Caco-2 (cell line): ENCODE measurements at regions not wholly inside any gene's neighbourhood (a gene's known extent, or its start where the extent isn't known, plus 50 kb on each side); places are given as distances from the start of the nearest gene placed in this dataset.

Experiments used
- BruUV-seq: library from RNA; stranded (reverse); fragments of 400-500 nt; replicated peaks from 2 replicates; lab custom pipeline; 2021; lab: Mats Ljungman, UMichigan
- CTCF ChIA-PET: fragments of 300-600 bp; sonication (Branson Sonifier 250); formaldehyde crosslinking; loops from one replicate; lab custom pipeline; 2022; ENCODE audit warnings: antibody characterized with exemption; lab: Charles Lee
- POLR2A ChIA-PET: fragments of 300-600 bp; sonication (Branson Sonifier 250); formaldehyde crosslinking; loops from one replicate; lab custom pipeline; 2022; ENCODE audit warnings: antibody characterized with exemption; lab: Charles Lee
- DNase-seq, 2 experiments: peaks; one replicate each; pipeline versions ENCODE4 v3.0.0 to v3.0.0-alpha.2; 2020 to 2022
- H3K27me3 ChIP-seq: replicated peaks from 2 replicates; pipeline ENCODE4 v1.6.0; 2011; ENCODE audit warnings: low read length; ENCODE audit not compliant: control insufficient read depth, insufficient read depth
- H3K36me3 ChIP-seq: 2 replicates; pipeline ENCODE4 v1.5.1; 2011; ENCODE audit warnings: low read length; ENCODE audit not compliant: control insufficient read depth, insufficient read depth
- H3K4me1 ChIP-seq: fragments of 250-450 bp; sonication (Bioruptor Pico); 2 replicates; pipeline ENCODE4 v1.5.1; 2020; ENCODE audit warnings: mild to moderate bottlenecking
- H3K4me3 ChIP-seq: 2 replicates; pipeline ENCODE4 v1.5.1; 2011; ENCODE audit warnings: low read depth, mild to moderate bottlenecking, control low read depth, low read length
- H3K9me3 ChIP-seq: fragments of 250-450 bp; sonication (Bioruptor Pico); 2 replicates; pipeline ENCODE4 v1.5.1; 2020; ENCODE audit warnings: mild to moderate bottlenecking, moderate library complexity
- H3K27ac Mint-ChIP-seq: one replicate; pipeline ENCODE4 v1.8.0; 2022; ENCODE audit warnings: mixed read lengths; ENCODE audit not compliant: unreplicated experiment
- H3K27me3 Mint-ChIP-seq: one replicate; pipeline ENCODE4 v1.8.0; 2022; ENCODE audit warnings: mixed read lengths; ENCODE audit not compliant: insufficient read depth, unreplicated experiment
- H3K36me3 Mint-ChIP-seq: one replicate; pipeline ENCODE4 v1.8.0; 2022; ENCODE audit warnings: mild to moderate bottlenecking, mixed read lengths; ENCODE audit not compliant: insufficient read depth, unreplicated experiment
- H3K4me1 Mint-ChIP-seq: one replicate; pipeline ENCODE4 v1.8.0; 2022; ENCODE audit warnings: low read depth, mixed read lengths; ENCODE audit not compliant: unreplicated experiment
- H3K4me3 Mint-ChIP-seq: one replicate; pipeline ENCODE4 v1.8.0; 2022; ENCODE audit warnings: mild to moderate bottlenecking, moderate library complexity, mixed read lengths; ENCODE audit not compliant: unreplicated experiment
- H3K9me3 Mint-ChIP-seq: one replicate; pipeline ENCODE4 v1.8.0; 2022; ENCODE audit warnings: mixed read lengths; ENCODE audit not compliant: unreplicated experiment
- intact Hi-C: fragments of 100-400 bp; cut with micrococcal nuclease; formaldehyde crosslinking; loops from one replicate; pipeline ENCODE4 v1.10.0; 2022; ENCODE audit not compliant: unreplicated experiment
- TF ChIP-seq, protein P1 (sequence below), 2 experiments: fragments of 200-600 bp in 1 of 2; IDR thresholded peaks; 1 replicate in 1 of 2; 2 replicates in 1 of 2; pipeline versions ENCODE4 v1.5.1 to v1.8.0; 2011 to 2022; ENCODE audit warnings: antibody characterized with exemption in 1 of 2, control low read depth in 1 of 2, inconsistent platforms in 1 of 2, low read depth in 1 of 2, low read length in 1 of 2, mild to moderate bottlenecking in 1 of 2, moderate library complexity in 1 of 2; ENCODE audit not compliant: insufficient read depth in 1 of 2, severe bottlenecking in 1 of 2, unreplicated experiment in 1 of 2

DNA sequence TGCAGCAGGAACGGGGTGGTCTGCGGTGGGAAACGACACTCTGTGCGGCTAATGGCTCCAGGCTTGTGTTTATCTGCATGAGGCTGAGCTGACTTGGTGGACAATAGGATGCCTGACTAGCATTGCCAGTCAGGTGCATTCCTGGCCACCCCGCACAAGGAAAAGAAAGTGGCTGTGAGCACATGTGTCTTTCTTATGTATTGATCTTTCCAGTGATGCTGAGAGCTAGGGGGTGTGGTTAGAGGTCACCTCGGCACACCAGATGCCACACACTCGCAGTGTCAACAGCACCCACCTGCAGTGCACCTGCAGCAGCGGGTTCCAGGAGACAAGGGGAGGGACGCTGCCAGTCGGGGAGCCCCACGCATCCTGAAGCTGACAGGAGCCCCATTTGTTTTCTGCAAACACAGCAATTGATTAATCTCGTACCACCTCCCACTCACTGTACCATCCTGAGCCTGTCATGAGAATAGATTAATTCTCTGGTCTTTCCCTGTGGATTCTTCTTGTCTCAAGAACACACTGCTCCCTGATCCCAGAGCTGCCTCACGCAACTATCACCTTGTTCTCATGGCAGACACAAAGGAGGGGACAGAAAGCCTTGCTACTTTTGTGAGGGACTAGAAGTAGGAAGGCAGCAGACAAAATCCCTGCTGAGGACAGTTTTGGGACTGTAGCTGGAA lies 251.7 kb upstream of the WWC1 start:
- Mint-ChIP-seq H3K27ac (no peak overlapping the region), H3K4me3 (no peak overlapping the region), H3K4me1 (no peaks in the 10 kb centered on the region), H3K9me3 (no peaks in the 10 kb centered on the region), H3K27me3 (peaks cover 13% of the 10 kb centered on the region), H3K36me3 (no peaks in the 10 kb centered on the region)
- DNase-seq = no peak
- Histone ChIP-seq H3K4me3 (no peak overlapping the region), H3K4me1 (no peaks in the 10 kb centered on the region), H3K36me3 (no peaks in the 10 kb centered on the region), H3K27me3 (peaks cover 2% of the 10 kb centered on the region; the same call in 1 of the 2 replicates), H3K9me3 (no peaks in the 10 kb centered on the region)
- intact Hi-C loops = no loop called here
- POLR2A ChIA-PET = no interaction called here
- TF ChIP-seq, protein P1, sequence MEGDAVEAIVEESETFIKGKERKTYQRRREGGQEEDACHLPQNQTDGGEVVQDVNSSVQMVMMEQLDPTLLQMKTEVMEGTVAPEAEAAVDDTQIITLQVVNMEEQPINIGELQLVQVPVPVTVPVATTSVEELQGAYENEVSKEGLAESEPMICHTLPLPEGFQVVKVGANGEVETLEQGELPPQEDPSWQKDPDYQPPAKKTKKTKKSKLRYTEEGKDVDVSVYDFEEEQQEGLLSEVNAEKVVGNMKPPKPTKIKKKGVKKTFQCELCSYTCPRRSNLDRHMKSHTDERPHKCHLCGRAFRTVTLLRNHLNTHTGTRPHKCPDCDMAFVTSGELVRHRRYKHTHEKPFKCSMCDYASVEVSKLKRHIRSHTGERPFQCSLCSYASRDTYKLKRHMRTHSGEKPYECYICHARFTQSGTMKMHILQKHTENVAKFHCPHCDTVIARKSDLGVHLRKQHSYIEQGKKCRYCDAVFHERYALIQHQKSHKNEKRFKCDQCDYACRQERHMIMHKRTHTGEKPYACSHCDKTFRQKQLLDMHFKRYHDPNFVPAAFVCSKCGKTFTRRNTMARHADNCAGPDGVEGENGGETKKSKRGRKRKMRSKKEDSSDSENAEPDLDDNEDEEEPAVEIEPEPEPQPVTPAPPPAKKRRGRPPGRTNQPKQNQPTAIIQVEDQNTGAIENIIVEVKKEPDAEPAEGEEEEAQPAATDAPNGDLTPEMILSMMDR (IDR thresholded peaks at IDR 0.05; ENCODE audit: insufficient read depth in 1 of 2, low read depth in 1 of 2, low read length in 1 of 2, severe bottlenecking in 1 of 2, unreplicated experiment in 1 of 2) = no peak
- no TSS peak for BruUV-seq
- CTCF ChIA-PET = no interaction called here

DNA sequence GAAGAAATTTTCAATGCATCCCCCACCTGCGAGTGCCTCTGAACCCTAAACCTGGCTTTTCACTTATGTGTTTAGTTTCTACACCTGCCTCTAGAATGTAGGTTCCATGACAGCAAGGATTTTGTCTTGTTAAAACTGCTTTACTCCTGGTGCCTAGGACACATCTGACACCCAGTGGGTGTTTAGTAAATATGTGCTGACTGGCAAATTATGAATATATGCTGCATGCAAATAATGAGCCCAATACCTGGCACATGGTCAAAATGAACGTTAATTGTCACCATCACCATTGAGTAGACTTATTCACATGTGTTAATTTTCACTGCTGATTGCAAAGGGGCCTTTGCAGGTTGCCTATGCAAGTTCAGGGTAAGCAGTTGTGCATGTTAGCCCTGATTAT lies 249.9 kb upstream of the WWC1 start:
- Mint-ChIP-seq H3K27ac (no peak overlapping the region), H3K4me1 (no peaks in the 10 kb centered on the region), H3K4me3 (no peak overlapping the region), H3K36me3 (no peaks in the 10 kb centered on the region), H3K9me3 (no peaks in the 10 kb centered on the region), H3K27me3 (peaks cover 17% of the 10 kb centered on the region)
- no TSS peak for BruUV-seq
- H3K36me3 ChIP-seq = no peaks in the 10 kb centered on the region
- TF ChIP-seq, protein P1 (IDR thresholded peaks at IDR 0.05; ENCODE audit: insufficient read depth in 1 of 2, low read depth in 1 of 2, low read length in 1 of 2, severe bottlenecking in 1 of 2, unreplicated experiment in 1 of 2) = no peak
- DNase-seq = no peak
- ChIA-PET POLR2A (no interaction called here), CTCF (no interaction called here)
- no peaks in the 10 kb centered on the region for H3K9me3 ChIP-seq
- intact Hi-C loops = no loop called here
- no peaks in the 10 kb centered on the region; the same call in 1 of the 2 replicates for H3K4me1 ChIP-seq
- H3K4me3 ChIP-seq = no peak overlapping the region
- peaks cover 2% of the 10 kb centered on the region; the same call in 1 of the 2 replicates for H3K27me3 ChIP-seq

DNA sequence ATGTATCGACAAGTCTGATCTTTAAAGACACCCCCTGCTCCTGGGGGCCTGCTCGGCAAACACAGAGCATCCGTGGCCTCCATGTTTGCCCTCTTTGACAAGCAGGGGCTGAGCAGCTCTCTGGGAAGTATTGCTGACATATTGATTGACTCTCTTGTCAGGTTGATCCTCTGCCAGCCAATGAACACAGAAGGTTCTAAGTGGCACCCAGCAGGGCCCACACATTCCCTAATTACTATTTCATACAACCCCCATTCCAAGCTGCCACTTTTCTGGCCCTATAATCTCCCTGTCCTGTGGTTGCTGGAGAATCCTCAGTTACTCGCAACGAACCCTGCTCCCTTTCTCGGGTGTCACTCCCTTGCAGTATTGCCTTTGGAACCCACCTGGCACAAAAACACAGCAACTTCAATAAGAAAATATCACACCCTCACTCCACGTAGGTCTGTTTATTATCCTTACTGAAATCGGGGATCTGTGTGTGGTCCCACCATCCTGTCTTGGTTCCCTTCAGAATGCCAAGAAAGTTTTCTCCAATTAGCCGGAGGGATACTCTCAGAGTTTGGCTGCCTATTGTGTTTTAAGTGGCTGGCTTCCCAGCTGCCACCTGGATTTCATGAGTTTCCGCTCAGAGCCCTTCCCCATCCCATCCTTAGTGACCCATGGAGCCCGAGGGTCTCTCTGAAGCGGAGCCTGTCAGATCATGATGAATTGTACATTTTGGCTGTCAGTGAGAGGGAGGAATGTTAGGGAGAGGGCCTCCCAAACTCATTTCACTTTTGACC lies 249.0 kb upstream of the WWC1 start:
- no peaks in the 10 kb centered on the region for H3K9me3 ChIP-seq
- intact Hi-C loops = no loop called here
- no peaks in the 10 kb centered on the region; the same call in 1 of the 2 replicates for H3K4me1 ChIP-seq
- TF ChIP-seq, protein P1 (IDR thresholded peaks at IDR 0.05; ENCODE audit: insufficient read depth in 1 of 2, low read depth in 1 of 2, low read length in 1 of 2, severe bottlenecking in 1 of 2, unreplicated experiment in 1 of 2) = no peak
- no peak for DNase-seq
- POLR2A ChIA-PET = no interaction called here
- no peaks in the 10 kb centered on the region for H3K36me3 ChIP-seq
- BruUV-seq = no TSS peak
- Mint-ChIP-seq H3K27me3 (peaks cover 17% of the 10 kb centered on the region), H3K4me3 (no peak overlapping the region), H3K27ac (no peak overlapping the region), H3K36me3 (no peaks in the 10 kb centered on the region), H3K9me3 (no peaks in the 10 kb centered on the region), H3K4me1 (no peaks in the 10 kb centered on the region)
- H3K4me3 ChIP-seq = no peak overlapping the region
- peaks cover 2% of the 10 kb centered on the region; the same call in 1 of the 2 replicates for H3K27me3 ChIP-seq
- CTCF ChIA-PET = no interaction called here
